ENCODE measurements at regions not wholly inside any gene's neighbourhood (a gene's known extent, or its start where the extent isn't known, plus 50 kb on each side); places are given as distances from the start of the nearest gene placed in this dataset.

DNA sequence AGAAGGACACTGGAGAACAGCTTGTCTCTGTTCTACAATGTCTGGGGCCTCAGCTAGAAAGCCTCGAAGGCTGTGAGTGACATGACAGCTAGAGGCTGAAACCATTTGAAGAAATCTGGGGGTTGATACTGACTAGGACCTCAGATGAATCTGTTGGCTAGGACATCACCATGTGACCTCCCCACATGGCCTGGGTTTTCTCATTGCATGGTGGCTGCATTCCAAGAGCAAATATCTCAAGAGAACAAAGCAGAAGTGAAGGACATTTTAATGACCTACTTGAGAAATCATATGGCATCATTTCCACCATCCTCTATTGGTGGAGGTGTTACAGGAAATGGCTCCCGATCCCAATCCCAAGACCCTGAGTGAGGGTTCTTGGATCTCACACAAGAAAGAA, 450.6 kb upstream of the AUTS2 start:
- TF ChIP-seq TCF12 (IDR thresholded peaks at IDR 0.05; ENCODE audit: low read depth, low read length): no peak
- TF ChIP-seq, protein P1, sequence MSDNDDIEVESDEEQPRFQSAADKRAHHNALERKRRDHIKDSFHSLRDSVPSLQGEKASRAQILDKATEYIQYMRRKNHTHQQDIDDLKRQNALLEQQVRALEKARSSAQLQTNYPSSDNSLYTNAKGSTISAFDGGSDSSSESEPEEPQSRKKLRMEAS (IDR thresholded peaks at IDR 0.05): no peak
- TF ChIP-seq, protein P2, sequence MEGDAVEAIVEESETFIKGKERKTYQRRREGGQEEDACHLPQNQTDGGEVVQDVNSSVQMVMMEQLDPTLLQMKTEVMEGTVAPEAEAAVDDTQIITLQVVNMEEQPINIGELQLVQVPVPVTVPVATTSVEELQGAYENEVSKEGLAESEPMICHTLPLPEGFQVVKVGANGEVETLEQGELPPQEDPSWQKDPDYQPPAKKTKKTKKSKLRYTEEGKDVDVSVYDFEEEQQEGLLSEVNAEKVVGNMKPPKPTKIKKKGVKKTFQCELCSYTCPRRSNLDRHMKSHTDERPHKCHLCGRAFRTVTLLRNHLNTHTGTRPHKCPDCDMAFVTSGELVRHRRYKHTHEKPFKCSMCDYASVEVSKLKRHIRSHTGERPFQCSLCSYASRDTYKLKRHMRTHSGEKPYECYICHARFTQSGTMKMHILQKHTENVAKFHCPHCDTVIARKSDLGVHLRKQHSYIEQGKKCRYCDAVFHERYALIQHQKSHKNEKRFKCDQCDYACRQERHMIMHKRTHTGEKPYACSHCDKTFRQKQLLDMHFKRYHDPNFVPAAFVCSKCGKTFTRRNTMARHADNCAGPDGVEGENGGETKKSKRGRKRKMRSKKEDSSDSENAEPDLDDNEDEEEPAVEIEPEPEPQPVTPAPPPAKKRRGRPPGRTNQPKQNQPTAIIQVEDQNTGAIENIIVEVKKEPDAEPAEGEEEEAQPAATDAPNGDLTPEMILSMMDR (IDR thresholded peaks at IDR 0.05; ENCODE audit: control extremely low read depth in 1 of 3, insufficient read depth in 1 of 3, low read depth in 1 of 3, low read length in 3 of 3): no peak
- TF ChIP-seq JUND (IDR thresholded peaks at IDR 0.05; ENCODE audit: low read length): no peak
- TF ChIP-seq POLR2A (IDR thresholded peaks at IDR 0.05; ENCODE audit: control extremely low read depth in 1 of 2, low read depth in 2 of 2, low read length in 2 of 2): no peak
- TF ChIP-seq EZH2 (IDR thresholded peaks at IDR 0.05; ENCODE audit: low read depth, low read length, severe bottlenecking): no peak
- no peak for TF ChIP-seq HDAC2 (IDR thresholded peaks at IDR 0.05; ENCODE audit: borderline replicate concordance in 1 of 2, low read depth in 2 of 2, low read length in 2 of 2)
- no peak for TF ChIP-seq SIN3A (conservative IDR thresholded peaks at IDR 0.05 in 1 of 2, IDR thresholded peaks at IDR 0.05 in 1 of 2; ENCODE audit: low read depth in 1 of 2, low read length in 2 of 2)
- no peak for TF ChIP-seq TAF1 (IDR thresholded peaks at IDR 0.05; ENCODE audit: low read depth, low read length)
- no peak for TF ChIP-seq CHD2 (IDR thresholded peaks at IDR 0.05; ENCODE audit: low read length)

Measured in H1 (cell line).